ENCODE measurements at regions not wholly inside any gene's neighbourhood (a gene's known extent, or its start where the extent isn't known, plus 50 kb on each side); places are given as distances from the start of the nearest gene placed in this dataset.
"Not testable (repeated sequence)": the region's sequence is repeated elsewhere in the genome, so short reads cannot be mapped to it uniquely, and the experiment has no call there.

- Histone ChIP-seq H3K27ac (ENCODE audit: low read depth in 2 of 2, low read length in 2 of 2) (no peak overlapping the region), H3K9me3 (ENCODE audit: control insufficient read depth in 2 of 3, insufficient read depth in 1 of 3, low read length in 3 of 3) (peaks cover 0 to 5% (median 2%) of the 10 kb centered on the region in 3 donors), H3K27me3 (ENCODE audit: control insufficient read depth, insufficient read depth, low read length) (no peaks in the 10 kb centered on the region), H3K4me3 (ENCODE audit: low read length in 3 of 3) (no peak overlapping the region), H3K36me3 (ENCODE audit: control insufficient read depth in 2 of 3, insufficient read depth in 3 of 3, low read length in 3 of 3) (no peaks in the 10 kb centered on the region), H3K4me1 (ENCODE audit: control insufficient read depth in 2 of 3, insufficient read depth in 2 of 3, low read depth in 1 of 3, low read length in 3 of 3) (no peaks in the 10 kb centered on the region), H3K9ac (ENCODE audit: low read length in 3 of 3) (no peak overlapping the region)
- peak in 4 of 5 donors; percentile 21 to 58 (median 37) for DNase-seq
- FAIRE-seq: no peak
- TF ChIP-seq, protein P1, sequence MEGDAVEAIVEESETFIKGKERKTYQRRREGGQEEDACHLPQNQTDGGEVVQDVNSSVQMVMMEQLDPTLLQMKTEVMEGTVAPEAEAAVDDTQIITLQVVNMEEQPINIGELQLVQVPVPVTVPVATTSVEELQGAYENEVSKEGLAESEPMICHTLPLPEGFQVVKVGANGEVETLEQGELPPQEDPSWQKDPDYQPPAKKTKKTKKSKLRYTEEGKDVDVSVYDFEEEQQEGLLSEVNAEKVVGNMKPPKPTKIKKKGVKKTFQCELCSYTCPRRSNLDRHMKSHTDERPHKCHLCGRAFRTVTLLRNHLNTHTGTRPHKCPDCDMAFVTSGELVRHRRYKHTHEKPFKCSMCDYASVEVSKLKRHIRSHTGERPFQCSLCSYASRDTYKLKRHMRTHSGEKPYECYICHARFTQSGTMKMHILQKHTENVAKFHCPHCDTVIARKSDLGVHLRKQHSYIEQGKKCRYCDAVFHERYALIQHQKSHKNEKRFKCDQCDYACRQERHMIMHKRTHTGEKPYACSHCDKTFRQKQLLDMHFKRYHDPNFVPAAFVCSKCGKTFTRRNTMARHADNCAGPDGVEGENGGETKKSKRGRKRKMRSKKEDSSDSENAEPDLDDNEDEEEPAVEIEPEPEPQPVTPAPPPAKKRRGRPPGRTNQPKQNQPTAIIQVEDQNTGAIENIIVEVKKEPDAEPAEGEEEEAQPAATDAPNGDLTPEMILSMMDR (IDR thresholded peaks at IDR 0.05; ENCODE audit: borderline replicate concordance, extremely low read depth, insufficient read depth): no peak
- intact Hi-C loops (cut with DNase I): no loop called here
Measured at GRCh38 chr7:67671006-67671548, 674.4 kb downstream of the TYW1 start.

DNA sequence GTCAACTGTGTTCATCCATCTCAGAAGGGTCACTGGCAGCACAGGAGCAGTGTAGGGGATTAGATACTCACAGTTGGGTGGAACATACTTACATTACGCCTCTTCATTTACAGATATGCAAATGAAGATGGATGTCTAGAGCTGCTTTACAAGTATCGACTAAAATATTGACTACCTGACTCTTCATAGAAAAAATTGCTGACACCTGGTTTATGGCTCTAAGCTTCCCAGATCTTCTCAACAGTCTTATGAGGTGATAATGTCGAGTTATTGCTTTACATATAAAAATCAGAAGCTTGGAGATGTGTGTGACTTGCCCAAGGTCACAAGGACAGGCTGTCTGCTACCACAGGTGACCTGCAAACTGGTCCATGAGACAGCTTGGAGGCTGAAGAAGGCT is 677.2 kb downstream of the TYW1 start:
- no peaks in the 10 kb centered on the region for H3K27me3 ChIP-seq (ENCODE audit: control insufficient read depth, insufficient read depth, low read length)
- intact Hi-C loops (cut with DNase I): no loop called here
- TF ChIP-seq, protein P1 (IDR thresholded peaks at IDR 0.05; ENCODE audit: borderline replicate concordance, extremely low read depth, insufficient read depth): no peak
- H3K4me1 ChIP-seq (ENCODE audit: control insufficient read depth in 2 of 3, insufficient read depth in 2 of 3, low read depth in 1 of 3, low read length in 3 of 3): no peaks in the 10 kb centered on the region
- no peaks in the 10 kb centered on the region for H3K36me3 ChIP-seq (ENCODE audit: control insufficient read depth in 2 of 3, insufficient read depth in 3 of 3, low read length in 3 of 3)
- peaks cover 0 to 5% (median 2%) of the 10 kb centered on the region in 3 donors for H3K9me3 ChIP-seq (ENCODE audit: control insufficient read depth in 2 of 3, insufficient read depth in 1 of 3, low read length in 3 of 3)
- FAIRE-seq (no peak), DNase-seq (no peak)
- H3K27ac ChIP-seq (ENCODE audit: low read depth in 2 of 2, low read length in 2 of 2): no peak overlapping the region
- no peak overlapping the region for H3K9ac ChIP-seq (ENCODE audit: low read length in 3 of 3)
- H3K4me3 ChIP-seq (ENCODE audit: low read length in 3 of 3): no peak overlapping the region

GRCh38 chr7:67674862-67675261 is 678.2 kb downstream of the TYW1 start:
- intact Hi-C loops (cut with DNase I); H3K27me3 ChIP-seq (ENCODE audit: control insufficient read depth, insufficient read depth, low read length); FAIRE-seq: not testable (repeated sequence)

DNA sequence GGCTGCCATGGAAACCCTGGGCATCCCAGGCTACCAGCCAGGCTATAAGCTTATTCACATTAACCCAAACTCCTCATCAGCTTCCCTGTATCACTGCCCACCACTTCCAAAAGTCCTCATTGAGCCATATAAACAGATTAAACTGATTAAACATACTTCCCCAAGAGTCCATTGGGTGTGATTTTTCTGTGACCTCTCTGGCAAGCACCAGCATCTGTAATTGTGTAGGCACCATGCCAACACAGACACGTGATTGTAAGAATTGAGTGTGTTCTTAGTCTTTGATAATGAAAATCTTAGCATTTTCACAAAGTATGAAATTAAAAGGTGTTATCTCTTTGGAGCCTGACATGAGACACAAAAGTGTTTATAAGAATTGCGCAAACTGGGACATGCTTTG is 679.3 kb downstream of the TYW1 start:
- TF ChIP-seq, protein P1 (IDR thresholded peaks at IDR 0.05; ENCODE audit: borderline replicate concordance, extremely low read depth, insufficient read depth): no peak
- FAIRE-seq (no peak), DNase-seq (no peak)
- Histone ChIP-seq H3K27ac (ENCODE audit: low read depth in 2 of 2, low read length in 2 of 2) (no peak overlapping the region), H3K4me1 (ENCODE audit: control insufficient read depth in 2 of 3, insufficient read depth in 2 of 3, low read depth in 1 of 3, low read length in 3 of 3) (no peaks in the 10 kb centered on the region), H3K27me3 (ENCODE audit: control insufficient read depth, insufficient read depth, low read length) (no peaks in the 10 kb centered on the region), H3K9me3 (ENCODE audit: control insufficient read depth in 2 of 3, insufficient read depth in 1 of 3, low read length in 3 of 3) (peaks cover 0 to 5% (median 0%) of the 10 kb centered on the region in 3 donors), H3K36me3 (ENCODE audit: control insufficient read depth in 2 of 3, insufficient read depth in 3 of 3, low read length in 3 of 3) (no peaks in the 10 kb centered on the region), H3K9ac (ENCODE audit: low read length in 3 of 3) (no peak overlapping the region), H3K4me3 (ENCODE audit: low read length in 3 of 3) (no peak overlapping the region)
- intact Hi-C loops (cut with DNase I): no loop called here

More at GRCh38 chr7:67674862-67675261, 678.2 kb downstream of the TYW1 start:
- not testable (repeated sequence) for H3K9me3 ChIP-seq (ENCODE audit: control insufficient read depth in 2 of 3, insufficient read depth in 1 of 3, low read length in 3 of 3); DNase-seq; H3K9ac ChIP-seq (ENCODE audit: low read length in 3 of 3); H3K4me1 ChIP-seq (ENCODE audit: control insufficient read depth in 2 of 3, insufficient read depth in 2 of 3, low read depth in 1 of 3, low read length in 3 of 3); H3K27ac ChIP-seq (ENCODE audit: low read depth in 2 of 2, low read length in 2 of 2); H3K4me3 ChIP-seq (ENCODE audit: low read length in 3 of 3); H3K36me3 ChIP-seq (ENCODE audit: control insufficient read depth in 2 of 3, insufficient read depth in 3 of 3, low read length in 3 of 3)

All from kidney (tissue), 13 donors.